Mesothelial cell of epicardium (in vitro differentiated cells): ENCODE measurements at regions not wholly inside any gene's neighbourhood (a gene's known extent, or its start where the extent isn't known, plus 50 kb on each side); places are given as distances from the start of the nearest gene placed in this dataset.
A peak's percentile ranks its signal among the peaks of the same experiment; 100 is the strongest.

Experiments used
- DNase-seq, 2 experiments: peaks; one replicate each; pipeline ENCODE4 v3.0.0; 2021; ENCODE audit warnings: low spot score in 2 of 2; ENCODE audit not compliant: unreplicated experiment in 2 of 2
- H3K27ac Mint-ChIP-seq: 2 replicates; pipeline ENCODE4 v1.8.0; 2021; ENCODE audit warnings: mixed read lengths
- H3K27me3 Mint-ChIP-seq: 2 replicates; pipeline ENCODE4 v1.8.0; 2021; ENCODE audit warnings: low read depth, mixed read lengths
- H3K36me3 Mint-ChIP-seq: 2 replicates; pipeline ENCODE4 v1.8.0; 2021; ENCODE audit warnings: mixed read lengths
- H3K4me1 Mint-ChIP-seq: 2 replicates; pipeline ENCODE4 v1.8.0; 2021; ENCODE audit warnings: mixed read lengths
- H3K4me3 Mint-ChIP-seq: 2 replicates; pipeline ENCODE4 v1.8.0; 2021; ENCODE audit warnings: mild to moderate bottlenecking, moderate library complexity, mixed read lengths
- H3K9me3 Mint-ChIP-seq: 2 replicates; pipeline ENCODE4 v1.8.0; 2021; ENCODE audit warnings: mixed read lengths
- TF ChIP-seq, protein P1 (sequence below): fragments of 200-600 bp; sonication (generic); IDR thresholded peaks from one replicate; pipeline ENCODE4 v1.5.0; 2021; ENCODE audit warnings: antibody characterized with exemption; ENCODE audit not compliant: unreplicated experiment

DNA sequence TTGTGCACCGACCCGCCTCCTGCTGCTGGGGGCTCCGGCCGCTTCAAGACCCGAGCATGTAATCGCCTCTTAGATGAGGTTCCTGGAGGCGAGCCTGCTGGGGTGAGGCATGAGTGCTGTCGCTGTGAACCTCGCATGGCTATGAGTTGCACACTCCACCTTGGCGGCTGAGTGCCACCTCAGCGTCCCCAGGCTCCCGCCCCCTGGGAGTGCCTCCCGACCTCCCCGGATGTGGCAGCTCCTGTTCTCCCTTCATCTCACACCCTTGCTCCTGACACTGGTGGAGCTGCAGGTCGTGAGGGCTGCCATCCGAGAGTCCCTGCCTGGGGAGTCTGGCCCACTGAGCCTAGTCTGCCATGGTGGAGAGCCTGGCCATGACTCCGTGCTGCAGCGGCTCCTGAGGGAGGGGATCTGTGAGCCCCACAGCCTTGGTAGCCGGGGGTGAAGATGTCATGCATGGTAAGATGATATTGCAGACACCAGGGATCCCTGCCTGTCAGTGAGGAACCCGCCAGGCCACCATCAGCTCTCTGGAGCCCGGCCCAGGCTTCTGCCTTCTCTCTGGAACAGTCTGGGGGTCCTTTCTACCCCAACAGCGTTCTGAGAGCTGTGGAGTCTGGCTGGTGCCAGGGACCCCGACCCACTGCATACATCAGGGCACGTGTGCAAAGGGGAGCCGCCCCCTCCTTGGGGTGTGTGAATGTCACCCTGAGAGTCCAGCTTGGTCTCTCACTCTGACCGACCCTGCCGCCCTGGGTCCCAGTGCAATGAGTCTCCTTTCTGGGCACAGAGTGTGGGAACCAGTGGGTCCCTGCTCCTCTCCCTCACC lies 61.6 kb upstream of the HS6ST1 start:
- Mint-ChIP-seq H3K4me1 (peaks cover 31% of the 10 kb centered on the region), H3K27ac (no peak overlapping the region), H3K36me3 (no peaks in the 10 kb centered on the region), H3K27me3 (no peaks in the 10 kb centered on the region), H3K9me3 (no peaks in the 10 kb centered on the region), H3K4me3 (no peak overlapping the region)
- TF ChIP-seq, protein P1, sequence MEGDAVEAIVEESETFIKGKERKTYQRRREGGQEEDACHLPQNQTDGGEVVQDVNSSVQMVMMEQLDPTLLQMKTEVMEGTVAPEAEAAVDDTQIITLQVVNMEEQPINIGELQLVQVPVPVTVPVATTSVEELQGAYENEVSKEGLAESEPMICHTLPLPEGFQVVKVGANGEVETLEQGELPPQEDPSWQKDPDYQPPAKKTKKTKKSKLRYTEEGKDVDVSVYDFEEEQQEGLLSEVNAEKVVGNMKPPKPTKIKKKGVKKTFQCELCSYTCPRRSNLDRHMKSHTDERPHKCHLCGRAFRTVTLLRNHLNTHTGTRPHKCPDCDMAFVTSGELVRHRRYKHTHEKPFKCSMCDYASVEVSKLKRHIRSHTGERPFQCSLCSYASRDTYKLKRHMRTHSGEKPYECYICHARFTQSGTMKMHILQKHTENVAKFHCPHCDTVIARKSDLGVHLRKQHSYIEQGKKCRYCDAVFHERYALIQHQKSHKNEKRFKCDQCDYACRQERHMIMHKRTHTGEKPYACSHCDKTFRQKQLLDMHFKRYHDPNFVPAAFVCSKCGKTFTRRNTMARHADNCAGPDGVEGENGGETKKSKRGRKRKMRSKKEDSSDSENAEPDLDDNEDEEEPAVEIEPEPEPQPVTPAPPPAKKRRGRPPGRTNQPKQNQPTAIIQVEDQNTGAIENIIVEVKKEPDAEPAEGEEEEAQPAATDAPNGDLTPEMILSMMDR, result no peak
- DNase-seq, result peak; percentile 12 to 33

- H3K4me1 Mint-ChIP-seq, result peaks cover 25% of the 10 kb centered on the region
- no peaks in the 10 kb centered on the region for H3K27me3 Mint-ChIP-seq
- DNase-seq, result peak; percentile 10 to 34
- TF ChIP-seq, protein P1, result no peak
- no peaks in the 10 kb centered on the region for H3K36me3 Mint-ChIP-seq
- H3K27ac Mint-ChIP-seq, result no peak overlapping the region
- H3K4me3 Mint-ChIP-seq, result no peak overlapping the region
- no peaks in the 10 kb centered on the region for H3K9me3 Mint-ChIP-seq
These were observed 62.6 kb upstream of the HS6ST1 start for GRCh38 chr2:128380961-128381938.

- Mint-ChIP-seq H3K4me1 (peaks cover 6% of the 10 kb centered on the region), H3K27ac (no peak overlapping the region), H3K27me3 (no peaks in the 10 kb centered on the region), H3K36me3 (no peaks in the 10 kb centered on the region), H3K9me3 (no peaks in the 10 kb centered on the region), H3K4me3 (no peak overlapping the region)
- TF ChIP-seq, protein P1, result no peak
- DNase-seq, result peak in 1 of 2 experiments; percentile 6
These were observed 65.8 kb upstream of the HS6ST1 start for GRCh38 chr2:128384446-128384845.

DNA sequence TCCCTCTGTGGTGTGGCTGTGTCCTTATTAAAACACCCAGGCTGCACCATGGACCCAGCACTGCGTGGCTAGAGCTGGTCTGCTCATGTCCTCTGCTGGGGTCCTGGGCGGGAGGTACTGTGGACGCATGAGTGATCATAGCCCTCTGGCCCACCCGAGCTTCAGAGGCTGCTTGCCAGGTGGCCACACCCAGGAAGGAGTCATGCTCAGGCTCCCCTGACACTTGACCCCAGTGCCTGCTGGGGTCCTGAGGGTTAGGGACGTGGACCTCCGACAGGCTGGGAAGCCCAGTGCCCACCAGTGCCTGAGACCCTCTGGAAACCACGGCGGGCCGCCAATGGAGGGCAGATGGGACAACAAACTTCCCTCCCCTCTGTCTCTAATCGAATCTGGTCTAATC lies 66.3 kb upstream of the HS6ST1 start:
- no peak overlapping the region for H3K27ac Mint-ChIP-seq
- no peaks in the 10 kb centered on the region for H3K36me3 Mint-ChIP-seq
- DNase-seq, result peak in 1 of 2 experiments; percentile 7
- H3K27me3 Mint-ChIP-seq, result no peaks in the 10 kb centered on the region
- TF ChIP-seq, protein P1, result no peak
- H3K4me1 Mint-ChIP-seq, result peaks cover 5% of the 10 kb centered on the region
- no peaks in the 10 kb centered on the region for H3K9me3 Mint-ChIP-seq
- no peak overlapping the region for H3K4me3 Mint-ChIP-seq

- TF ChIP-seq, protein P1, result no peak
- H3K27me3 Mint-ChIP-seq, result no peaks in the 10 kb centered on the region
- H3K9me3 Mint-ChIP-seq, result no peaks in the 10 kb centered on the region
- no peak overlapping the region for H3K27ac Mint-ChIP-seq
- DNase-seq, result peak in 1 of 2 experiments; percentile 0
- no peak overlapping the region for H3K4me3 Mint-ChIP-seq
- H3K36me3 Mint-ChIP-seq, result no peaks in the 10 kb centered on the region
- H3K4me1 Mint-ChIP-seq, result peaks cover 5% of the 10 kb centered on the region
These were observed 66.7 kb upstream of the HS6ST1 start for GRCh38 chr2:128385365-128385764.
